ENCODE measurements at regions not wholly inside any gene's neighbourhood (a gene's known extent, or its start where the extent isn't known, plus 50 kb on each side); places are given as distances from the start of the nearest gene placed in this dataset.

DNA sequence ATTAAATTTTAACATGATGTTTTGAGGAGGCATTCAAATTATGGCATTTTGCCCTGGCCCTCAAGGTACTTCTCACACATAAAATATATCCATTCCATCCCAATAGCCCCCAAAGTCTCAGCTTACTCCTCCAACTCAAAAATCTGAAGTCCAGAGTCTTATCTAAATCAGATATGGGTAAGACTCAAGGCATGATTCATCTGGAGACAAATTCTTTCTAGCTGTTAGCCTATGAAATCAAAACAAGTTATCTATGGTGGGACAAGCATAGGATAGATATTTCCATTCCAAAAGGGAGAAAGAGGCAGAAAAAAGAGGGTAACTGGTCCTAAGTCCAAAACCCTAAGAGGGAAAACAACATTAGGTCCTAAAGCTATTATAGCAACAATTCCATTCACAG, 408.4 kb downstream of the ZNF608 start:
- no peak for DNase-seq (ENCODE audit: low spot score)
- TF ChIP-seq, protein P1, sequence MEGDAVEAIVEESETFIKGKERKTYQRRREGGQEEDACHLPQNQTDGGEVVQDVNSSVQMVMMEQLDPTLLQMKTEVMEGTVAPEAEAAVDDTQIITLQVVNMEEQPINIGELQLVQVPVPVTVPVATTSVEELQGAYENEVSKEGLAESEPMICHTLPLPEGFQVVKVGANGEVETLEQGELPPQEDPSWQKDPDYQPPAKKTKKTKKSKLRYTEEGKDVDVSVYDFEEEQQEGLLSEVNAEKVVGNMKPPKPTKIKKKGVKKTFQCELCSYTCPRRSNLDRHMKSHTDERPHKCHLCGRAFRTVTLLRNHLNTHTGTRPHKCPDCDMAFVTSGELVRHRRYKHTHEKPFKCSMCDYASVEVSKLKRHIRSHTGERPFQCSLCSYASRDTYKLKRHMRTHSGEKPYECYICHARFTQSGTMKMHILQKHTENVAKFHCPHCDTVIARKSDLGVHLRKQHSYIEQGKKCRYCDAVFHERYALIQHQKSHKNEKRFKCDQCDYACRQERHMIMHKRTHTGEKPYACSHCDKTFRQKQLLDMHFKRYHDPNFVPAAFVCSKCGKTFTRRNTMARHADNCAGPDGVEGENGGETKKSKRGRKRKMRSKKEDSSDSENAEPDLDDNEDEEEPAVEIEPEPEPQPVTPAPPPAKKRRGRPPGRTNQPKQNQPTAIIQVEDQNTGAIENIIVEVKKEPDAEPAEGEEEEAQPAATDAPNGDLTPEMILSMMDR (IDR thresholded peaks at IDR 0.05): no peak
- no peak for ATAC-seq (ENCODE audit: low FRiP score)

DNA sequence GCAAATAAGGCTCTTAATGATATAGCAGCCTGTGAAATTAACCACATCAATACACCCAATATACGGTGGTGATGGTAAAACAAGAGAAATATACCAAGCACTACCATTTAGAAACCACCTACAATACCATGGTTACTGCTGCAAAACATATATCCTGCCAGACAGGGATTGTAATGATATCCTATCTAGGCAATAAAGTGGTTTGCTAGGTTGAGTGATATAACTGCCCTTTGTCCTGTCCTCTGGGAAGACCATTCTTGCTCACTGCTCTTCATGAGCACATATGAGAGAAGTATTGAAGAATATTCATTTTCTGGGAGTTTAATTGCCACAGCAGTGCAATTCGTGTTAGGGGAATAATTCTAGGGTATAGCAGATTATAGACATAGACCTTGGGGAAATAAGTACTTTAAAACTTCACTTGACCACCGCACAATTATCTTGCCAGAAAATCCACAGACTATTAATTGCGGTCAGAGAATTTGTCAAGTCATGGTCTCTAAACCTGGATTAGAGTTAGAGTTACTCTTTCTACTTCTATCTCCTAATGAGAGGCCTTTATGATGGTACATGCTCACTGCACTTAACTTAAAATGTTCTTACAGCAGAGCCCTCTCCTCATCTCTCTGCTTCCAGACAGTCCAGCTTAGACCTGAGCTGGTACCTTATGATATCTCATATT, 413.0 kb downstream of the ZNF608 start:
- ATAC-seq (ENCODE audit: low FRiP score): no peak
- TF ChIP-seq, protein P1 (IDR thresholded peaks at IDR 0.05): no peak

DNA sequence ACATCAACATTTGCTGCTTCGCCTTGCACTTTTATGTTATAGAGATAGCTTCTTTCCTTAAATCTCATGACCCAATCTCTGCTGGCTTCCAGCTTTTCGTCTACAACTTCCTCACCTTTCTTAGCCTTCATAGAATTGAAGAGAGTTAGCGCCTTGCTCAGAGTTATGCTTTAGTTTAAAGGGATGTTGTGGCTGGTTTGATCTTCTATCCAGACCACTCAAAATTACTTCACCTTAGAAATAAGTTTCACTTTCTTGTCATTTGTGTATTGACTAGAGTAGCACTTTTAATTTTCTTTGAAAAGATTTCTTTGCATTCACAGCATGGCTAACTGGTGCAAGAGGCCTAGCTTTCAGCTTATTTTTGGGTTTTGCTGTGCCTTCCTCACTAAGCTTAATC, 414.2 kb downstream of the ZNF608 start:
- ATAC-seq (ENCODE audit: low FRiP score): no peak
- TF ChIP-seq, protein P1 (IDR thresholded peaks at IDR 0.05): no peak
- DNase-seq (ENCODE audit: low spot score): no peak

More for the DNA sequence above, 413.0 kb downstream of the ZNF608 start:
- no peak for DNase-seq (ENCODE audit: low spot score)

DNA sequence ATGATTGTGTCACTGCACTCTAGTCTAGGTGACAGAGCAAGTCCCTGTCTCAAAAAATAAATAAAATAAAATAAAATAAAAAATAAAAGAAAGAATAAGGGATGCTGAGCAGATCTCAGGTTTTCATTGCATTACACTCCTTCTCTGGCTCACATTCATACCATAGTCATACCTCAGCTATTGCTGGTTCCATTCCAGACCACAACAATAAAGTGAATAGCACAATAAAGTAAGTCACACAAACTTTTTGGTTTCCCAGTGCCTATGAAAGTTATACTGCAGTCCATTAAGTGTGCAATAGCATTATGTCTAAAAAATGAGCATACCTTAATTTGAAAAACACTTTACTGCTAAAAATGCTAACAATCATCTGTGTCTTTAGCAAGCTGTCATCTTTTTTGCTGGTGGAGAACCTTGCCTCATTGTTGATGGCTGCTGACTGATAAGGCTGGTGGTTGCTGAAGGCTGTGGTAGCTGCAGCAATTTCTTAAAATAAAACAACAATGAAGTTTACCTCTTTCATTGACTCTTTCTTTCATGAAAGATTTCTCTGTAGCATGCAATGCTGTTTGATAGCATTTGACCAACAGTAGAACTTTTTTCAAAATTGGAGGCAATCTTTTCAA, 415.7 kb downstream of the ZNF608 start:
- no peak for ATAC-seq (ENCODE audit: low FRiP score)
- TF ChIP-seq, protein P1 (IDR thresholded peaks at IDR 0.05): no peak
- no peak for DNase-seq (ENCODE audit: low spot score)

DNA sequence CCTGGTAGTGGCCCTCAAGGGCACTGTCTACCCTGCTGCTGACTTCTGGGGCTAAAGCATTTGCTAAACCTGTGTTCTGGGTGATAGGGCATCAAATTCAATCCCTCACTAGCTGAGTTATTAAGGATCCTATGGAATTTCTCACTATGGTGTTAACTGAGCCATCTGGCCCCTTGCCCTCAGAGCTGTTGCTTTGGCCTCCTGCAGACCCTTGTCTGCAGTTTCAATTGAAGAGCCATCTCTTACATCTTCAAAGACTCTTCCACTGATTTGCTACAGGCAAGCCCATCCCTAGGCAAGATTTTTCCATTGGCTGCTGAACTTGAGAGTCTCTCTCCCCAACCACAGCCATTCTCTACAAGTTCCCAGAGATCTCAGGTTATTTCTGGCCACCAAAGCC, 418.2 kb downstream of the ZNF608 start:
- DNase-seq (ENCODE audit: low spot score) (no peak), ATAC-seq (ENCODE audit: low FRiP score) (no peak)
- TF ChIP-seq, protein P1 (IDR thresholded peaks at IDR 0.05): no peak

DNA sequence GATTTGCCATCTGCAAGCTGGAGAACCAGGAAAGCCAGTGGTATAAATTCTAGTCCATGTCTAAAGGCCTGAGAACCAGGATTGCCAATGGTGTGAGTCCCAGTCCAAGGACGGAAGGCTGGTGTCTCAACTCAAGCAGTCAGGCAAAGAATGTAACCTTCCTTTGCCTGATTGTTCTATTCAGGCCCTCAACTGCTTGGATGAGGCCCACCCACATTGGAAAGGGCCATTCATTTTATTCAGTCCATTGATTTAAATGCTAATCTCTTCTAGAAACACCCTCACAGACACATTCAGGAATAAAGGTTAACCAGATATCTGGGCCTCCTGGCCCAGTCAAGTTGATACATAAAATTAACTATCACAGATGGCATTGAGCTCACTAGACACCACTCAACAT, 427.8 kb downstream of the ZNF608 start:
- DNase-seq (ENCODE audit: low spot score) (no peak), ATAC-seq (ENCODE audit: low FRiP score) (no peak)
- TF ChIP-seq, protein P1 (IDR thresholded peaks at IDR 0.05): no peak

DNA sequence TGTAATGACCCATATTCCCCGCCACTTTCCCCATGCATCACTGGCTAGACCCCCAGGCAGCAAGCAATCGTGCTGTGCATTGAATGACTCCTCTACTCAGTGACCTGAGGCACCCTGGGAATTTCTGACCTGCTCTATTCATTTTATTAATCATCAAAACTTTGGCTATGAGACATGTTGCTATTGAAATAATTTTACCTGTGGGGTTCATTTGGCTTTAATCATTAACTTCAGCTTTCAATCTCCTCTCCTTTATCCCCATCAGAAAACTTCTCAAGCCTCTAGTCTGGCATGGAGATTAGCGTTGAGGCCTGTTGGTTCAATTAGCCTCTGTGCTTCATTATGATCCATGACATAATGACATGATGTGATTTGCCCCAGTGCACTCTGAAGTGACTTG, 429.0 kb downstream of the ZNF608 start:
- TF ChIP-seq, protein P1 (IDR thresholded peaks at IDR 0.05): no peak
- no peak for DNase-seq (ENCODE audit: low spot score)
- ATAC-seq (ENCODE audit: low FRiP score): no peak

All from omental fat pad (tissue), 3 donors.